ENCODE measurements at regions not wholly inside any gene's neighbourhood (a gene's known extent, or its start where the extent isn't known, plus 50 kb on each side); places are given as distances from the start of the nearest gene placed in this dataset.

GRCh38 chr5:133905424-133905823 lies 63.0 kb downstream of the C5orf15 start:
- no peak for DNase-seq

- DNase-seq = no peak
These were observed 63.8 kb downstream of the C5orf15 start for GRCh38 chr5:133904641-133905040.

GRCh38 chr5:133902511-133903118 lies 65.8 kb downstream of the C5orf15 start:
- peak; percentile 40 for DNase-seq

- DNase-seq = no peak
These were observed 67.7 kb downstream of the C5orf15 start for GRCh38 chr5:133900534-133901270.

GRCh38 chr5:133899506-133899905 lies 68.9 kb downstream of the C5orf15 start:
- no peak for DNase-seq

GRCh38 chr5:133898440-133898839 lies 70.0 kb downstream of the C5orf15 start:
- DNase-seq = no peak

GRCh38 chr5:133897431-133897830 lies 71.0 kb downstream of the C5orf15 start:
- DNase-seq = no peak

GRCh38 chr5:133896873-133897272 lies 71.6 kb downstream of the C5orf15 start:
- no peak for DNase-seq

- no peak for DNase-seq
These were observed 72.2 kb downstream of the C5orf15 start for GRCh38 chr5:133895979-133896845.

GRCh38 chr5:133894143-133894542 lies 74.3 kb downstream of the C5orf15 start:
- no peak for DNase-seq

GRCh38 chr5:133892774-133893173 lies 75.7 kb downstream of the C5orf15 start:
- DNase-seq = no peak

- no peak for DNase-seq
These were observed 76.1 kb downstream of the C5orf15 start for GRCh38 chr5:133892306-133892705.

- DNase-seq = no peak
These were observed 77.0 kb downstream of the C5orf15 start for GRCh38 chr5:133891390-133891789.

GRCh38 chr5:133890776-133891280 lies 77.6 kb downstream of the C5orf15 start:
- no peak for DNase-seq

GRCh38 chr5:133890314-133890713 lies 78.1 kb downstream of the C5orf15 start:
- DNase-seq = no peak

- peak; percentile 51 for DNase-seq
These were observed 79.0 kb downstream of the C5orf15 start for GRCh38 chr5:133889271-133889905.

- DNase-seq = no peak
These were observed 79.8 kb downstream of the C5orf15 start for GRCh38 chr5:133888625-133888991.

GRCh38 chr5:133885566-133885965 lies 82.9 kb downstream of the C5orf15 start:
- DNase-seq = no peak

GRCh38 chr5:133884569-133885311 lies 83.7 kb downstream of the C5orf15 start:
- DNase-seq = peak; percentile 78

GRCh38 chr5:133883916-133884315 lies 84.5 kb downstream of the C5orf15 start:
- DNase-seq = no peak

- DNase-seq = no peak
These were observed 85.6 kb downstream of the C5orf15 start for GRCh38 chr5:133882846-133883245.

GRCh38 chr5:133882389-133882695 lies 86.1 kb downstream of the C5orf15 start:
- DNase-seq = no peak
